ENCODE measurements at regions not wholly inside any gene's neighbourhood (a gene's known extent, or its start where the extent isn't known, plus 50 kb on each side); places are given as distances from the start of the nearest gene placed in this dataset.
"Not testable (repeated sequence)": the region's sequence is repeated elsewhere in the genome, so short reads cannot be mapped to it uniquely, and the experiment has no call there.

DNA sequence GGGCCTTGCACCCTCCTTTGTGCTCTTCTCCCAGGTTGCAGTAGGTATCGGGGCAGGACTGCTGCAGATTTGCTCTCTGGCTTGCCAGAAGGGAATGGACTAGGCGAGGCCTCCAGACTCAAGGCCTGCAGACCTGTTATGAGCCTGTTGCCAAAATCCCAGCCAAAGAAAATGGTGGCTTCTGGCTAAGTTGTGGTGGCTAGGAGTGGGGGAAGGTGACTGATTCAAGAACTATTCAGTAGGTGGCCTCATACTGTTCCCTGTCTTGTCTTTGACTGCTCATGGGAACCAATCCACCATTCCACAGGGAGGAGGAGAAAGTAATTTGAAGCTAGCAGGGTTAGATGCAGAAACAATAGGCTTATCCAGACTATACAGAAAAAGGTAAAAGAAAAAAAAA is 380.4 kb upstream of the PROK2 start:
- ChIA-PET CTCF (interaction anchor here (1.6 kb wide), 1 partner anchor 500 kb away, joined by 3 read pairs; no protein-coding TSS in a partner anchor), POLR2A (no interaction called here)
- ATAC-seq (no peak), DNase-seq (no peak)
- no peaks in the 10 kb centered on the region for H3K9me3 Mint-ChIP-seq (ENCODE audit: insufficient read depth)
- H3K36me3 Mint-ChIP-seq (ENCODE audit: low read depth): no peaks in the 10 kb centered on the region
- H3K4me3 Mint-ChIP-seq: no peak overlapping the region
- no peak overlapping the region for H3K27ac Mint-ChIP-seq
- no peaks in the 10 kb centered on the region for H3K27me3 Mint-ChIP-seq (ENCODE audit: low read depth)
- no peaks in the 10 kb centered on the region for H3K4me1 Mint-ChIP-seq (ENCODE audit: low read depth)

DNA sequence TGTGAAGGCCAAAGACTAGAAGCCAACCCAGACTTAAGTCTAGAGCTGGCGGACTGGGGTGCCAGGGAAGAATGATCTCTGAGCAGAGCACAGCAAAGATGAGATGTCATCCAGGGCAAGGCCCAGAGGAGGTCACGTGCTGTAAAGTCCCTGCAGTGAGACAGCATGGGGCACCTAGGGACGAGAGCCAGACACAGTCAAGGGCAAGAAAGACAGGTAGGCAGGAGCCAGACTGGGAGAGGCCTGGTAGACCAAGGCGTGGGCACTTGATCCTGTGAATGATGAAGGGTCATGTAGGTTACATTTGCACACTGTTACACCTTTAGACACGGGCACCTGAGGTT is 379.7 kb upstream of the PROK2 start:
- no peak for ATAC-seq
- H3K27ac Mint-ChIP-seq: no peak overlapping the region
- POLR2A ChIA-PET: no interaction called here
- no peaks in the 10 kb centered on the region for H3K9me3 Mint-ChIP-seq (ENCODE audit: insufficient read depth)
- no peak for DNase-seq
- no peak overlapping the region for H3K4me3 Mint-ChIP-seq
- CTCF ChIA-PET: no interaction called here
- no peaks in the 10 kb centered on the region for H3K36me3 Mint-ChIP-seq (ENCODE audit: low read depth)
- H3K27me3 Mint-ChIP-seq (ENCODE audit: low read depth): no peaks in the 10 kb centered on the region
- no peaks in the 10 kb centered on the region for H3K4me1 Mint-ChIP-seq (ENCODE audit: low read depth)

DNA sequence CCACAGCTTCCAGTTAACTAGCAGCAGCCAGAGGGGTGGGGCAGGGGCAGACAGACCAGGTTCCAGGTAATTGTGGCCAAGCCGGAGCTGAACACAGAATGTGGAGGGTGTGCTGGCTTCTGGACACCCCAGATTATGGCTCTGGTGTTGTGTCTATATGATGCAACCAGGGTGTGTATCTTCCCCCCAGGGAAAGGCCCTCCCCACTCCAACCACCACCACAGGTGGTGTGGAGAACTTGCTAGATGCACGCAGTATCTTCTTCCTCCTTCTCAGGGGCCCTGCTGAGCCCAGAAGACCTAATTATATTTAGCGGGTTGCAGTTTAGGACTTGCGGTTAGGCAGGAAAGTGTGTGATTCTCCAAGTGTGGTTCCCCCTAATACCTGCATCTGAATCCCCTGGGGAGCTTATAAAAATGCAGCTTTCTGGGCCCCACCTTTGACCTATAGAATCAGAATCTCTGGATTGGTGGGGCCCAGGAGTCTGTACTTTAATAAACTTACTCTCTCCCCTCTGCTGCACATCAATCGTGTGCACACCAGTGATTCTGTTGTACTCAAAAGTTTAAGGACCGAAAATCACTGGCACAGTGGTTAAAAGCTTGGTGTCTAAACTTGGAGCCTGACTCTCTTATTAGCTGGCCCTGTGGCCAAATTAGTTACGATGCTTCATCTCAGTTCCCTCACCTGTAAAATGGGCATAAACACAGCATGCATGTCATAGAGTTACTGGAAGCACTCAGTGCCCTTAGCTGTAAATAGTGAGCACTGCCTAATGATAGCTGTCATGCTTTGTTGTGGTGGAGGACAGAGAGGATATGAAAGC is 379.1 kb upstream of the PROK2 start:
- no peaks in the 10 kb centered on the region for H3K9me3 Mint-ChIP-seq (ENCODE audit: insufficient read depth)
- ATAC-seq: no peak
- H3K4me3 Mint-ChIP-seq: no peak overlapping the region
- H3K36me3 Mint-ChIP-seq (ENCODE audit: low read depth): no peaks in the 10 kb centered on the region
- CTCF ChIA-PET: no interaction called here
- no peak overlapping the region for H3K27ac Mint-ChIP-seq
- no peaks in the 10 kb centered on the region for H3K27me3 Mint-ChIP-seq (ENCODE audit: low read depth)
- H3K4me1 Mint-ChIP-seq (ENCODE audit: low read depth): no peaks in the 10 kb centered on the region
- POLR2A ChIA-PET: no interaction called here
- no peak for DNase-seq

DNA sequence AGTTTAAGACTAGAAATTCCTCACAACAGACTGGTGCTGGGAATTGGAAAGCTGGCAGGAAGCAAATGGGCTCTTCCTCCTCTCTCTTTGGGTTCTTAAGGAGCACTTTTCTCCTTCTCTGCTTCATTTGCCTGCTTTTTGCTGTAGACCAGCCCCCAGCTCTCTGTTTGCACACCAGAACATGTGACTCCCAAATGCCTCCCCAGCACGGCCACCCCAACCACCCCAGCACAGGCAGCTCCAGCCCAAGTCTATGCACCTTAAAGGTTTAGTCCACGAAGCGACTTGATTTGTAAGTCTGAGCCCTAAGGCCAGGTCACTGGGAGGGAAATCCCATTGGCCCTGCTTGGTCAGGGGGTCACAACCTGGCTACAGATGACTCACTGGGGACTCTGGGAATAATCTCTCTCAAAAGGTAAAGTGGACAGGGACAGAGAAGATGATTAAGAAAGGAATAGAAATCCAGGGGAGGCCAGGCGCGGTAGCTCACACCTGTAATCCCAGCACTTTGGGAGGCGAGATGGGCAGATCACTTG is 377.8 kb upstream of the PROK2 start:
- no peak for DNase-seq
- no peak for ATAC-seq
- ChIA-PET POLR2A (no interaction called here), CTCF (no interaction called here)
- Mint-ChIP-seq H3K9me3 (ENCODE audit: insufficient read depth) (no peaks in the 10 kb centered on the region), H3K36me3 (ENCODE audit: low read depth) (no peaks in the 10 kb centered on the region), H3K27ac (no peak overlapping the region), H3K27me3 (ENCODE audit: low read depth) (no peaks in the 10 kb centered on the region), H3K4me3 (no peak overlapping the region), H3K4me1 (ENCODE audit: low read depth) (no peaks in the 10 kb centered on the region)

DNA sequence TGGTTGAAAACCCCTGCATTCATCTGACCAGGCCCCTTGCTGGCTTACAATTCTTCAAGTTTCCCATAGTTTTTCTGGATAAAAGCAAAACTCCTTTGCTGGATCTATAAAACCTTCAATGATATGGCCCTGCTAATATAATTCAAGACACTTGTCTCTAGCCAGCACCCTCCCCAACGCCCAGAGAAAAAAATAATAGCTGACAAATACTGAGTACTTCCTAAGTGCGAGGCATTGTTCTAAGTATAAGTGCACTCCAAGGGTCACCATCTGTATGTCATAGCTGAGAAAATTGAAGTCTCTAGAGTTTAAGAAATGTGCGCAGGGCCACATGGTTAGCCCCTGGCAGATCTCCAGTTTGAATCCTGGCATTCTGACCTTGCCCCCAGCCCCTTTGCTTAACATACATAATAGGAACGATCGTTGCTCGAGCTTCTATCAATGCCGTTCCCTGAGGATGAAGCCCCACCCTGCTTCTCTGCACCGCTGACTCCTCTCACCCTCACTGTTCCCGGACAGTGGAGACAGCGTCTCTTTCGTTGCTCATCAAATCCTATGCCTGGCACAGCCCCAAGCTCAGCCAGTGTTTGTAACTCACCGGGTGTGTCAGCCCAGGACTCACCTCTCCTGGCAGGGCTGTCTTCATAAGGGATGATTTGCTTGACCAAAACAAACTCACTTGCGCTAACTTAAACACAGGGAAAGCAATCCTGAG is 377.1 kb upstream of the PROK2 start:
- Mint-ChIP-seq H3K27me3 (ENCODE audit: low read depth) (no peaks in the 10 kb centered on the region), H3K27ac (no peak overlapping the region), H3K4me3 (no peak overlapping the region), H3K9me3 (ENCODE audit: insufficient read depth) (no peaks in the 10 kb centered on the region), H3K4me1 (ENCODE audit: low read depth) (no peaks in the 10 kb centered on the region), H3K36me3 (ENCODE audit: low read depth) (no peaks in the 10 kb centered on the region)
- DNase-seq (no peak), ATAC-seq (no peak)
- ChIA-PET CTCF (no interaction called here), POLR2A (no interaction called here)

DNA sequence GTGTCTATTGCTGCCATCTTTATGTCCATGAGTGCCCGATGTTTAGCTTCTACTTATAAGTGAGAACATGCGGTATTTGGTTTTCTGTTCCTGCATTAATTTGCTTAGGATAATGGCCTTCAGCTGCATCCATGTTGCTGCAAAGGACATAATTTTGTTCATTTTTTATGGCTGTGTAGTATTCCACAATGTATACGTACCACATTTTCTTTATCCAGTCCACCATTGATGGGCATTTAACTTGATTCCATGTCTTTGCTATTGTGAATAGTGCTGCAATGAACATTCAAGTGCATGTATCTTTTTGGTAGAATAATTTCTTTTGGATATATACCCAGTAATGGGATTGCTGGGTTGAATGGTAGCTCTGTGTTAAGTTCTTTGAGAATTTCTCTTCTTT is 376.3 kb upstream of the PROK2 start:
- H3K36me3 Mint-ChIP-seq (ENCODE audit: low read depth); H3K27ac Mint-ChIP-seq; POLR2A ChIA-PET; ATAC-seq; H3K4me3 Mint-ChIP-seq; H3K9me3 Mint-ChIP-seq (ENCODE audit: insufficient read depth); CTCF ChIA-PET; DNase-seq; H3K27me3 Mint-ChIP-seq (ENCODE audit: low read depth); H3K4me1 Mint-ChIP-seq (ENCODE audit: low read depth): not testable (repeated sequence)

DNA sequence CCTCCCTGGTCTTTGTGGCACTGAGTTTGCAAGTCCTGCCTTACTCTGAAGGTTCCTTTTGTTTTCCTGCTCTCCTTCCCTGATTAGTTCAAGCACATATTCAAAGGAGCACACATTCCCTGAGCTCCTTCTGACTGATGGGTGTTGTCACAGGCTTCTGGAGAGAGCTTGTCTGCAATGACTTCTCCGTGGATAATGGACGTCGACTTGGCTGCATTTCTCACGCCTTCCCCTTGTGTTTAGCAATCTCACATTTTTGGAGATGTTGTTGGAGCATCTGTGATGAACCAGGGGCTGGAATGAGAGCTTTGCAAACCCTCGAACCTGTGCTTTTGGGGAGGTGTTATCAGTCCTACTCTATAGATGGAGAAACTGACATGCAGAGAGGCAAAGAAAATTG is 375.4 kb upstream of the PROK2 start:
- Mint-ChIP-seq H3K36me3 (ENCODE audit: low read depth) (no peaks in the 10 kb centered on the region), H3K9me3 (ENCODE audit: insufficient read depth) (no peaks in the 10 kb centered on the region), H3K27me3 (ENCODE audit: low read depth) (no peaks in the 10 kb centered on the region), H3K4me1 (ENCODE audit: low read depth) (no peaks in the 10 kb centered on the region), H3K27ac (no peak overlapping the region), H3K4me3 (no peak overlapping the region)
- DNase-seq (no peak), ATAC-seq (no peak)
- CTCF ChIA-PET: no interaction called here
- POLR2A ChIA-PET: no interaction called here

DNA sequence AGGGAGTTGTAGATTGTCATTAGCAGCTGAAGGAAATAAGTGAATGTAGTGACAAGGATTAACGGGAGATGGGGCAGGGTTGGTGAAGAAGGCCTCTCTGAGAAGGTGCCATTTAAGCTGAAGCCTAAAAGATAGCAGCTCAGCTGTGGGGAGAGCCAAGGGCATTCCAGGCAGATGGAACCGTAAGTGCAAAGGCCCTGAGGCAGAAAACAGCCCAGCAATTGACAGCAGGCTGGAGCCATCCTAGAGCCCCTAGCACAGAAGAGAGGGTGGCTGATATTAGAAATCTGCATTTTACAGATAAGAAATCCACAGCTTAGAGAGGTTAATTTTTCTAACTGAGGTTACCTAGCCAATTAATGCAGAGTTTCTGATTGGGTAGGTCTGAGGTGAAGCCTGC is 374.5 kb upstream of the PROK2 start:
- H3K4me3 Mint-ChIP-seq: no peak overlapping the region
- H3K36me3 Mint-ChIP-seq (ENCODE audit: low read depth): no peaks in the 10 kb centered on the region
- no peaks in the 10 kb centered on the region for H3K4me1 Mint-ChIP-seq (ENCODE audit: low read depth)
- no peak overlapping the region for H3K27ac Mint-ChIP-seq
- CTCF ChIA-PET: no interaction called here
- no peak for ATAC-seq
- H3K9me3 Mint-ChIP-seq (ENCODE audit: insufficient read depth): no peaks in the 10 kb centered on the region
- POLR2A ChIA-PET: no interaction called here
- H3K27me3 Mint-ChIP-seq (ENCODE audit: low read depth): no peaks in the 10 kb centered on the region
- DNase-seq: no peak

DNA sequence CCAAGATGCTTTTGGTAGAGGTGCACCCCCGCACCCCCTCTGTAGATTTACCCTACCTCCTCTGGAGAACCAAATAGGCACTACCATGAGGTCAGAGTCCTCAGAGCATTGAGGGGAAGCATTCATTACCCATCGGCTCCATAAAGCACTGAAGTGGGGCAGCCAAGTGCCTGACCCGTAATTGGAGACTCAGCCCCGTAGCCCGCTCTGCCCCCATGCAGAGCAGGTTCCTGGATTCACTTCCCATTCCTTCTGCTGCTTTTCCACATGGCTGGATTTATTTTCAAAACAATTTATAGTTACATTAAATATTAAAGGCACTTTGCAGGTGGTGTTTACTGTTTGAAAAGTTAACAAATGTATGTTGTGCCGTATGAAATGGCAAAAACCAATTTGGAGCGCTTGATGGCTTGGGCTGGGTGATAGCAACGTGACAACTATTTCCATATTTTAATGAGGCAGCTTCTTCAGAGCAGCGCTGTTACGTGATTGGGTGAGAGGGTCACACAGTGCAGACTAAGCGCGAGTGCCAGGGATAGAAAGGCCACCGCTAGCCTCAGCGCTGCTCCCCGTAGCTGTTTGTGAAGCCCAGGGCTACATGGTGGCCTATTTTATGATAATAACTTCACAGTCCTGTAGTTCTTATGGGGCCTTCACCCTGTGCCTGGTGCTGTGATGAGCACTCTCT is 373.8 kb upstream of the PROK2 start:
- no peak for DNase-seq
- H3K27ac Mint-ChIP-seq: no peak overlapping the region
- no peaks in the 10 kb centered on the region for H3K9me3 Mint-ChIP-seq (ENCODE audit: insufficient read depth)
- H3K4me1 Mint-ChIP-seq (ENCODE audit: low read depth): no peaks in the 10 kb centered on the region
- no peak for ATAC-seq
- no peaks in the 10 kb centered on the region for H3K27me3 Mint-ChIP-seq (ENCODE audit: low read depth)
- ChIA-PET CTCF (no interaction called here), POLR2A (no interaction called here)
- no peak overlapping the region for H3K4me3 Mint-ChIP-seq
- H3K36me3 Mint-ChIP-seq (ENCODE audit: low read depth): no peaks in the 10 kb centered on the region

DNA sequence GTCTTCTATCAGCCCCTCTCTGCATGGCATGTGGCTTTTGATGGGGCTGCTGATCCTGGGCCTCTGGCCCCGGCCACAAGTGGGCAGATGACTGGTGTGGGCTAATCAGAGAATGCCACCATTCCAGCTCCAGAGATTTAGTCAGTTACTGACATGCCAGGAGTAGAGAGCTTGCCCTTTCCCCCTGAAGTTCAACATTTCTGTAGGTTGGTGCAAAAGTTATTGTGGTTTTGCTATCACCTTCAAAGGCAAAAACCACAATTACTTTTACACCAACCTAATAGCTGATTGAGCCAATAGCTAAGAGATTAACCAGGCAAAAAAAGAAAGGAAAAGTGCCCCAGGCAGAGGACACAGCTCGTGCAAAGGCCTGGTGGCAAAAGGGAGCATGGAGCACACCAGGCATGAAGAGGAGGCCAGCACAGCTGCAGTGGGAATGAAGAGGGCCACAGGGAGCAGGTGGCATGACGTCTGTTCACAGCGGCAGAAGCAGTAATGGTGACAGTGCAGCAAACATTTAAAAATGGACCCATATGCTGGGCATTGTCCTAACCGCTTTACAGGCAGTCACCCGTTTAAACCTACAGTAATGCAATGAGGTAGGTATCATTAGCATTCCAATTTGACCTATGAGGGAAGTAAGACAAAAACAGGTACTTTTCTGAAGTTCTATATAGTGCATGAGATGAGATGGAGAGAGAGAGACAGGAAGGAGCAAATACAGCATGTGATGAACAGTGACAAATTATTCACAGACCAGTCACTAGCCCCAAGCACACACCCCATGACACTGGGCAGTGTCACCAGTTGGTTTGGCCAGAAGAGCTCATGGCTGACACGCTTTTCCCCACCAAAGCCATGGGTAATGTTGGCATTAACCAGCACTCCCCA is 373.0 kb upstream of the PROK2 start:
- H3K27ac Mint-ChIP-seq: no peak overlapping the region
- no peaks in the 10 kb centered on the region for H3K27me3 Mint-ChIP-seq (ENCODE audit: low read depth)
- POLR2A ChIA-PET: no interaction called here
- DNase-seq (no peak), ATAC-seq (no peak)
- no peaks in the 10 kb centered on the region for H3K36me3 Mint-ChIP-seq (ENCODE audit: low read depth)
- H3K4me3 Mint-ChIP-seq: no peak overlapping the region
- H3K9me3 Mint-ChIP-seq (ENCODE audit: insufficient read depth): no peaks in the 10 kb centered on the region
- CTCF ChIA-PET: no interaction called here
- no peaks in the 10 kb centered on the region for H3K4me1 Mint-ChIP-seq (ENCODE audit: low read depth)

DNA sequence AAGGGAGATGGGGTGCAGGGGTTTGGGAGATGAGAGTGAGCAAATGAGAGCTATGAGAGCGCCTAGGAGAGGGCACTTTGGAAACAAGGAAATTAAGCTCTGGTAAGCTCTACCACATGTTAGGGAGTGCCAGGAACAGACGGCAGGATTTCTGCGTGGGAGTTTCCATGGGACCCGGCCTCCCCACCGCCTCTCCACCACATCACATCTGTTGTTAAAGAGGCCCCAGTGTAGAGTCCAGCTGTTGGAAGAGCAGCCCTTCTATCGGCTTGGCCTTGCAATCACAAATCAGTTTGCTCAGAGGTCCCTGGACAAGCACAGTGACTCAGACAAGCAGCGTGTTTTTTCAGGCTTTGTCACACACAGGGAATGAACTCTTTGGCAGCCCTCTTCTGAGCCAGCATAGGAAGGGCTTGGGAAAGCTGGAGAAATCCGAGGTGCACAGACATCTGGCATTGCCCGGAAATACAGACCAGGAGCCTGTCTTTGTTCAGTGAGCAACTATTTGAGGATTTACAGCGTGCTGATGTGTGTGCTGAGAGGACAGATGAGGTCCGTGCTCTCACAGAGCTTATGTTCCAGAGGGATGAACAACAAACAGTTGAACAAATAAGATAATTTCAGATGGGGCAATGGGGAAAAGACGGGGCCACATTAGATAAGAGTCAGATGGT is 370.6 kb upstream of the PROK2 start:
- H3K4me3 Mint-ChIP-seq: no peak overlapping the region
- ChIA-PET POLR2A (no interaction called here), CTCF (no interaction called here)
- no peaks in the 10 kb centered on the region for H3K36me3 Mint-ChIP-seq (ENCODE audit: low read depth)
- DNase-seq (no peak), ATAC-seq (no peak)
- H3K27ac Mint-ChIP-seq: no peak overlapping the region
- no peaks in the 10 kb centered on the region for H3K27me3 Mint-ChIP-seq (ENCODE audit: low read depth)
- no peaks in the 10 kb centered on the region for H3K9me3 Mint-ChIP-seq (ENCODE audit: insufficient read depth)
- no peaks in the 10 kb centered on the region for H3K4me1 Mint-ChIP-seq (ENCODE audit: low read depth)

Measured in activated CD8-positive, alpha-beta T cell treated with anti-CD3 and anti-CD28 coated beads, Interleukin-2, amount 10 ng/mL, durations not matched to agents 7 days and 5 days (primary cell).